ENCODE measurements at regions not wholly inside any gene's neighbourhood (a gene's known extent, or its start where the extent isn't known, plus 50 kb on each side); places are given as distances from the start of the nearest gene placed in this dataset.

DNA sequence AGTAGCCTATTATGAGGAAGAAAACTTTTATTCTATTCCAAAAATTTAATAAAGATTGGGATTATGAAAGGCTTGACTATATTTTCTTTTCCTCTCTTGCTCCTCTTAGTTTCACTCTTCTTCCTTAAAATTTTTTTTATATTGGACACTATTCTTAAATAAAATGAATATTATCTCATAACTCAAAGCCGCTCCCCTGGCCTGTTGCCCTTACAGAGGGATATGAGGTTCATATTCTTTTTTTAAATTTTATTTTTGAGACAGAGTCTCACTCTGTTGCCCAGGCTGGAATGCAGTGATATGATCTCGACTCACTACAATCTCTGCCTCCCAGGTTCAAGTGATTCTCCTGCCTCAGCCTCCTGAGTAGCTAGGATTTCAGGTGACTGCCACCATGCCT lies 106.8 kb upstream of the MPDZ start:
- no peak overlapping the region for H3K4me3 Mint-ChIP-seq
- H3K27me3 Mint-ChIP-seq = no peaks in the 10 kb centered on the region
- peaks cover 10 to 31% (median 10%) of the 10 kb centered on the region in 3 donors for H3K9me3 Mint-ChIP-seq
- H3K27ac Mint-ChIP-seq = no peak overlapping the region
- no peaks in the 10 kb centered on the region for H3K36me3 Mint-ChIP-seq
- peaks cover 0 to 2% (median 0%) of the 10 kb centered on the region in 3 donors for H3K4me1 Mint-ChIP-seq

- Mint-ChIP-seq H3K27me3 (peaks cover 1% of the 10 kb centered on the region), H3K36me3 (no peaks in the 10 kb centered on the region), H3K4me1 (peaks cover 0 to 2% (median 0%) of the 10 kb centered on the region in 3 donors), H3K27ac (no peak overlapping the region), H3K9me3 (peaks cover 7 to 27% (median 7%) of the 10 kb centered on the region in 3 donors), H3K4me3 (no peak overlapping the region)
Measured at GRCh38 chr9:13383855-13384254, 104.4 kb upstream of the MPDZ start.

GRCh38 chr9:13383216-13383615 lies 103.7 kb upstream of the MPDZ start:
- no peaks in the 10 kb centered on the region for H3K36me3 Mint-ChIP-seq
- H3K4me3 Mint-ChIP-seq = no peak overlapping the region

DNA sequence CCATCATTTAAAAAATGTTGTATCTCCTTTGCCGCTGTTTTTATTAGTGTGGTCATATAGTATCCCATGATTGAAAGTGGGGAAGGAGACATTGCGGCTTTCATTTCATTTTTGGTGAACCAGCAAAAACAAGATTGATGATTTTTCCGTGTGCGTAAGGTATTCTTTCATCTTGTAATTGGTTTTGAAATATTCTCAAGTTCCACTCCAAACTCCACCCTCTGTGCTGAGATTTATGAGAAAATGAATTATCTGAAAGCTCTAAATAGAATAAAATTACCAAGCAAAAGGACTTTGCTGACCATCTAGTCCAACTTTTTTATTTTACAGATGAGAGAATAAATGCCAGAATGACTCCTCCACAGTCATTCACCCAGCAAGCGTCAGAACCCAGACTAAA lies 103.1 kb upstream of the MPDZ start:
- peaks cover 7 to 27% (median 7%) of the 10 kb centered on the region in 3 donors for H3K9me3 Mint-ChIP-seq
- peaks cover 0 to 2% (median 0%) of the 10 kb centered on the region in 3 donors for H3K4me1 Mint-ChIP-seq
- H3K4me3 Mint-ChIP-seq = no peak overlapping the region
- peak overlapping the region in 1 of 3 donors; percentile 55 for H3K27ac Mint-ChIP-seq
- H3K36me3 Mint-ChIP-seq = no peaks in the 10 kb centered on the region
- H3K27me3 Mint-ChIP-seq = peaks cover 1% of the 10 kb centered on the region

More at GRCh38 chr9:13383216-13383615, 103.7 kb upstream of the MPDZ start:
- H3K27me3 Mint-ChIP-seq = peaks cover 1% of the 10 kb centered on the region
- H3K27ac Mint-ChIP-seq = no peak overlapping the region
- H3K4me1 Mint-ChIP-seq = peaks cover 0 to 2% (median 0%) of the 10 kb centered on the region in 3 donors
- peaks cover 7 to 27% (median 7%) of the 10 kb centered on the region in 3 donors for H3K9me3 Mint-ChIP-seq

GRCh38 chr9:13380903-13381302 lies 101.4 kb upstream of the MPDZ start:
- Mint-ChIP-seq H3K9me3 (peaks cover 4 to 26% (median 7%) of the 10 kb centered on the region in 3 donors), H3K4me1 (peaks cover 0 to 2% (median 0%) of the 10 kb centered on the region in 3 donors), H3K27ac (no peak overlapping the region), H3K36me3 (no peaks in the 10 kb centered on the region), H3K27me3 (peaks cover 1% of the 10 kb centered on the region), H3K4me3 (no peak overlapping the region)

DNA sequence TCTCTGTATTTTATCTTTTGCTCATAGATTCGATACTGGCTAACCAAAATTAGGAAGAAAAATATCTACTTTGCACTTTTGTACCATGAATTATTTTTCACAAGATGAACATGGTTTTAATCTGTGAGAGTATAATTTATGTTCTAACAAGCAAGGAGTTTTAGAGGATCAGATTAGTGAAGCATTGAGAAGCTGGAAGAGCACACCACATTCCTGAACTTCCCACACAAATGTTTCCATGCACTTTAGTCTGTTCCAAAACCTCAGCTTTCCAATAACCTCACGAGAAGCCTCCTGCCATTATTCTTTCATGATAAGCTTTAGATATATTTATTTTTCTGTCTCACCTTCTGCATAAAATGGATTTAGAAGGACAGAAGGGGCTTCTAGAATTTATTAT lies 98.7 kb upstream of the MPDZ start:
- Mint-ChIP-seq H3K4me3 (no peak overlapping the region), H3K36me3 (no peaks in the 10 kb centered on the region), H3K4me1 (peaks cover 0 to 2% (median 0%) of the 10 kb centered on the region in 3 donors), H3K27ac (no peak overlapping the region), H3K9me3 (peaks cover 2 to 13% (median 6%) of the 10 kb centered on the region in 3 donors), H3K27me3 (peaks cover 1% of the 10 kb centered on the region)

DNA sequence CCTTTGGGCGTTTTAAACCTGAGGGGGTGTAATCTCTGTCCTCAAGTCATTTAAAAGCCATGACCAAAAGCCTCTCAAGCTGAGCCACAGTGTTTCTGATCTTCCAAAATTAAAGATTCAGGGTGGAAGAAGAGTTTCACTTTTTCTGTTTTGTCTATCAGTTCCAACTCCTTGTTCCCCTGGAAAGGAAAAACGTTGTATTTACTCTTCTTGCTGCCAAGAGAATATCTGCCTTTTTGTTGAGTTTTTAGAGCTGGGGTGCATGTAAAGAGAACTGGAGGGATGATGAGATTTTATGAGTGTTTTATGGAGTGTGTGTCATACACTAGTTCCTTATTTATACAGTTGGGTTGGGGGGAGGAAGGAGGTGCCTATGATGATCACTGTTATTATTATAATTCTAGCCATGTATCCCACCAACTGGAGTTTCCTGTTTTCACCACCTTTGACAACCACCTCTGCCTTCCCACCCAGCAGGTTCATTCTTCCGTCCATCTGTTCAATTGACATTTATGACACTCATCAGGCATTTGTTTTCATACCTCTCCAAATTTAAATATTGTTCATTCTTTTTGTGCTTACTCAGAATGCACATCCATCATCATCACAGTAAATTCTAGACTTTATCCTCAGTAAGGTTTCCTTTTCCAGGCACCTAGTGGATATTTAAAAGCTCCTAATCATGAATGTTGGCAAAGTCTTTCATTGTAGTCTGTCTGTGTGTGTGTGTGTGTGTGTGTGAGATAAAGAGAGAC lies 97.9 kb upstream of the MPDZ start:
- peaks cover 1% of the 10 kb centered on the region for H3K27me3 Mint-ChIP-seq
- peaks cover 2 to 7% (median 2%) of the 10 kb centered on the region in 3 donors for H3K9me3 Mint-ChIP-seq
- no peak overlapping the region for H3K27ac Mint-ChIP-seq
- H3K4me3 Mint-ChIP-seq = no peak overlapping the region
- H3K4me1 Mint-ChIP-seq = no peaks in the 10 kb centered on the region
- H3K36me3 Mint-ChIP-seq = no peaks in the 10 kb centered on the region

DNA sequence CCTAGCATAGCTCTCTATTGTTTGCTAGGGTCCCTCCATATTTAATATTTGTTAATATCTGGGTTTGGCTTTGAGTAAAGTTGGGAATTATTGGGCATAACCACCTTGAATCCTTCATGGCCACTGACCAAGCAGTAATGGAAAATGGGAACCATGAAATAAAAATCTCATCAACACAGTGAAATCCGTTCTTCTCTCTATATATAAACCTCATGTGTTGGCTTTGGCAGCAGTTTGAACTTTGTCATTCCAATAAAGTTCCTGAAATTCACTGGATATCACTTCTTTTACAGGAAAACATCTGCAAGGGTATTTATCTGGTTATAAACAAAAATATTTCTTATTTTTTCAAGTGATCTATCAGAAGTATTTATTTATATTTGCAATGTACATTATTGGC lies 93.0 kb upstream of the MPDZ start:
- Mint-ChIP-seq H3K9me3 (no peaks in the 10 kb centered on the region), H3K27me3 (no peaks in the 10 kb centered on the region), H3K4me3 (no peak overlapping the region), H3K4me1 (no peaks in the 10 kb centered on the region), H3K27ac (no peak overlapping the region), H3K36me3 (no peaks in the 10 kb centered on the region)

DNA sequence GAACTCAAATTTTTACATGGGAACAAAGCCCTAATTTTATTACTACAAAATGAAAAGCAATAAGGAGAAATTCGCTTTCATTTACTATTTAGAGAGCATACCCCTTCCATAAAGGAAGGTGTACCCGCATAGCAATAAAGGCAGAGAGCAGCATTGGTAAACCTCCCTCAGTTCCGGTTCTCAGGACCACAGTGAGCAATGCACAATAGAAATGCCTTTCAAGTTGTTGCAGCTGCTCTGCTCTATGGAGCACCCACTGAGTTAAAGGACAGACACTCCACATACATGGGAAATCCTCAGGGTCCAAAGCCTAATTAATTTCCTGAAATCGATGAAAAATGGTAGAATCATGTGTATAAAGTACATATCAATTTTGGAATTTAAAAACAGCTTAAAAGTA lies 89.9 kb upstream of the MPDZ start:
- Mint-ChIP-seq H3K27me3 (no peaks in the 10 kb centered on the region), H3K36me3 (no peaks in the 10 kb centered on the region), H3K4me1 (no peaks in the 10 kb centered on the region), H3K27ac (no peak overlapping the region), H3K4me3 (no peak overlapping the region), H3K9me3 (no peaks in the 10 kb centered on the region)

GRCh38 chr9:13367784-13368183 lies 88.3 kb upstream of the MPDZ start:
- no peak overlapping the region for H3K27ac Mint-ChIP-seq
- no peaks in the 10 kb centered on the region for H3K4me1 Mint-ChIP-seq
- H3K9me3 Mint-ChIP-seq = no peaks in the 10 kb centered on the region
- H3K27me3 Mint-ChIP-seq = no peaks in the 10 kb centered on the region
- no peaks in the 10 kb centered on the region for H3K36me3 Mint-ChIP-seq
- H3K4me3 Mint-ChIP-seq = no peak overlapping the region

- H3K27ac Mint-ChIP-seq = no peak overlapping the region
- H3K4me1 Mint-ChIP-seq = no peaks in the 10 kb centered on the region
- H3K4me3 Mint-ChIP-seq = no peak overlapping the region
- no peaks in the 10 kb centered on the region for H3K27me3 Mint-ChIP-seq
- H3K36me3 Mint-ChIP-seq = no peaks in the 10 kb centered on the region
- H3K9me3 Mint-ChIP-seq = no peaks in the 10 kb centered on the region
Measured at GRCh38 chr9:13364271-13365000, 84.9 kb upstream of the MPDZ start.

GRCh38 chr9:13361076-13361475 lies 81.6 kb upstream of the MPDZ start:
- no peaks in the 10 kb centered on the region for H3K4me1 Mint-ChIP-seq
- no peak overlapping the region for H3K27ac Mint-ChIP-seq
- H3K36me3 Mint-ChIP-seq = no peaks in the 10 kb centered on the region
- no peak overlapping the region for H3K4me3 Mint-ChIP-seq
- H3K9me3 Mint-ChIP-seq = no peaks in the 10 kb centered on the region
- H3K27me3 Mint-ChIP-seq = no peaks in the 10 kb centered on the region

GRCh38 chr9:13360188-13360587 lies 80.7 kb upstream of the MPDZ start:
- no peak overlapping the region for H3K4me3 Mint-ChIP-seq
- H3K27me3 Mint-ChIP-seq = no peaks in the 10 kb centered on the region
- H3K9me3 Mint-ChIP-seq = no peaks in the 10 kb centered on the region
- H3K36me3 Mint-ChIP-seq = no peaks in the 10 kb centered on the region
- H3K27ac Mint-ChIP-seq = no peak overlapping the region
- no peaks in the 10 kb centered on the region for H3K4me1 Mint-ChIP-seq

GRCh38 chr9:13358128-13358527 lies 78.6 kb upstream of the MPDZ start:
- no peak overlapping the region for H3K4me3 Mint-ChIP-seq
- H3K4me1 Mint-ChIP-seq = no peaks in the 10 kb centered on the region
- no peaks in the 10 kb centered on the region for H3K9me3 Mint-ChIP-seq
- no peak overlapping the region for H3K27ac Mint-ChIP-seq
- no peaks in the 10 kb centered on the region for H3K27me3 Mint-ChIP-seq
- H3K36me3 Mint-ChIP-seq = no peaks in the 10 kb centered on the region

GRCh38 chr9:13354733-13355132 lies 75.2 kb upstream of the MPDZ start:
- Mint-ChIP-seq H3K4me3 (no peak overlapping the region), H3K36me3 (no peaks in the 10 kb centered on the region), H3K4me1 (no peaks in the 10 kb centered on the region), H3K9me3 (no peaks in the 10 kb centered on the region), H3K27ac (no peak overlapping the region), H3K27me3 (no peaks in the 10 kb centered on the region)
